HCT116 (cell line): ENCODE measurements at regions not wholly inside any gene's neighbourhood (a gene's known extent, or its start where the extent isn't known, plus 50 kb on each side); places are given as distances from the start of the nearest gene placed in this dataset.

Experiments used
- EZH2 ChIP-seq: fragments of 200-600 bp; sonication (generic); IDR thresholded peaks from 2 replicates; pipeline ENCODE4 v1.6.1; 2017; ENCODE audit warnings: antibody characterized with exemption, mixed run types
- POLR2A ChIP-seq: IDR thresholded peaks from 2 replicates; pipeline ENCODE4 v1.7.0; 2011; ENCODE audit warnings: borderline replicate concordance; ENCODE audit not compliant: insufficient read depth, insufficient read length; ENCODE audit errors: extremely low read depth
- POLR2AphosphoS5 ChIP-seq: IDR thresholded peaks from 2 replicates; pipeline ENCODE4 v1.6.1; 2011; ENCODE audit warnings: mild to moderate bottlenecking, low read depth, low read length, moderate library complexity
- RAD21 ChIP-seq: IDR thresholded peaks from 2 replicates; pipeline ENCODE4 v1.6.1; 2012; ENCODE audit warnings: low read depth, mild to moderate bottlenecking
- REST ChIP-seq: IDR thresholded peaks from 2 replicates; pipeline ENCODE4 v1.6.1; 2012; ENCODE audit warnings: low read depth
- YY1 ChIP-seq: IDR thresholded peaks from 2 replicates; pipeline ENCODE4 v1.6.1; 2011; ENCODE audit warnings: low read length, low read depth, moderate library complexity, mild to moderate bottlenecking; ENCODE audit not compliant: insufficient replicate concordance; ENCODE audit errors: extremely low read depth
- TF ChIP-seq, protein P1 (sequence below), 3 experiments: fragments of 200-600 bp in 1 of 3; sonication (generic) in 1 of 3; IDR thresholded peaks in 2 of 3; conservative IDR thresholded peaks in 1 of 3; 2 replicates each; pipeline ENCODE4 v1.5.1; 2012 to 2017; ENCODE audit warnings: low read depth in 2 of 3, low read length in 2 of 3, antibody characterized with exemption in 1 of 3, borderline replicate concordance in 1 of 3, control low read depth in 1 of 3, mild to moderate bottlenecking in 1 of 3, mixed read lengths in 1 of 3, mixed run types in 1 of 3, moderate library complexity in 1 of 3; ENCODE audit not compliant: insufficient read depth in 1 of 3

DNA sequence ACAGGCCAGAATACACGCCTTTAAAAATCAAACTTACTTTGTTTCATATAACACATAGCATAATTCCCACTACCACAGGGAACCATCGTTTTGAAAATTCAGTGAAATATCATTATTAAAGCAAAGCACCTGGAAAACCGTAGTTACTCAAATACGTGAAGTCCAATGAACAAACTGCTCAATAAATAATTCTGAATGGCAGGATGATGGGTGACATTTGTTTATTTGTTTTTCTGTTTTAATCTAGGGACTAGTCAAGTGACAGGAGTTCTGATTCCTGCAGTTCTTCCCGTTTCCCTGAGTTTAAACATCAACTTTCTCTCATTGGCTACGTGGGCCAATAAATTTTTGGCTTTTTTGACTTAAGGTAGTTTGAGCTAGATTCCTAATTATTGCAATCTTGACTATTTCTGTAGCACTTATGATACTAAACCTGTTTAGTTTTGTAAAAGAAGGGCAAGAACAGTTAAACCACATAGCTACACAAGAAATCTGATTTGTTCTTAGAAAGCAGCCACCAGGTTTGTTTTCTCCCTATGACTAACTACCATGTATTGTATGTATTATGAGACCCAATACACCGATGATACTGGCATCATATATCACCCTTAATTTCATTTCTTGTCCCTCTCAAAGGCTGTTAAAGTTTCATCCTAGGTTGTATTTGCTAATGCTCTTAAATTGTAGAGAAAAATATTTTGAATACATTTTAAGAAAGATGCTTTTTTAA, 411.2 kb downstream of the SHQ1 start:
- TF ChIP-seq, protein P1, sequence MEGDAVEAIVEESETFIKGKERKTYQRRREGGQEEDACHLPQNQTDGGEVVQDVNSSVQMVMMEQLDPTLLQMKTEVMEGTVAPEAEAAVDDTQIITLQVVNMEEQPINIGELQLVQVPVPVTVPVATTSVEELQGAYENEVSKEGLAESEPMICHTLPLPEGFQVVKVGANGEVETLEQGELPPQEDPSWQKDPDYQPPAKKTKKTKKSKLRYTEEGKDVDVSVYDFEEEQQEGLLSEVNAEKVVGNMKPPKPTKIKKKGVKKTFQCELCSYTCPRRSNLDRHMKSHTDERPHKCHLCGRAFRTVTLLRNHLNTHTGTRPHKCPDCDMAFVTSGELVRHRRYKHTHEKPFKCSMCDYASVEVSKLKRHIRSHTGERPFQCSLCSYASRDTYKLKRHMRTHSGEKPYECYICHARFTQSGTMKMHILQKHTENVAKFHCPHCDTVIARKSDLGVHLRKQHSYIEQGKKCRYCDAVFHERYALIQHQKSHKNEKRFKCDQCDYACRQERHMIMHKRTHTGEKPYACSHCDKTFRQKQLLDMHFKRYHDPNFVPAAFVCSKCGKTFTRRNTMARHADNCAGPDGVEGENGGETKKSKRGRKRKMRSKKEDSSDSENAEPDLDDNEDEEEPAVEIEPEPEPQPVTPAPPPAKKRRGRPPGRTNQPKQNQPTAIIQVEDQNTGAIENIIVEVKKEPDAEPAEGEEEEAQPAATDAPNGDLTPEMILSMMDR (IDR thresholded peaks at IDR 0.05 in 2 of 3, conservative IDR thresholded peaks at IDR 0.05 in 1 of 3; ENCODE audit: borderline replicate concordance in 1 of 3, insufficient read depth in 1 of 3, low read depth in 2 of 3, low read length in 2 of 3) = no peak
- TF ChIP-seq EZH2 = no peak
- no peak for TF ChIP-seq POLR2A
- TF ChIP-seq POLR2AphosphoS5 = no peak
- TF ChIP-seq YY1 = no peak
- TF ChIP-seq RAD21 = no peak
- TF ChIP-seq REST = no peak
